ENCODE measurements at regions not wholly inside any gene's neighbourhood (a gene's known extent, or its start where the extent isn't known, plus 50 kb on each side); places are given as distances from the start of the nearest gene placed in this dataset.
A peak's percentile ranks its signal among the peaks of the same experiment; 100 is the strongest.

DNA sequence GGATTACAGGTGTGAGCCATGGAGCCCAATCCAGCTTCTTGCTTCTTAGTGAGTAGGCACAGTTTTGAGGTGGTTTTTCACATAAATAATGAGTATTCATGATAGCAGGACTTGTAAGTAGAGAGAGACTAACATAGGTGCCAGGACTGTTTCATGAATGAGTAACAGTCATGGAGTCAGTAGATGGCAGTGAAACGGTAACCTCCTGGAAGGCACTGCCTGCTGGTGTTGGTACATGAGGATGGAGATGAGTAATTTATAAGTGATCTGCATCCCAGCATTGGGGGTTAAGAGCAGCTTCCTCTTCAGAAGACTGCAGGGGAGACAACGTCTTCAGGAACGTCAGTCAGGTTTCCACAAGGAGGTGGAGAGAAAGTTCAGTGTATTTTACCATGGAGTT is 143.8 kb downstream of the HAUS1 start:
- no peaks in the 10 kb centered on the region for H3K27me3 ChIP-seq (ENCODE audit: control insufficient read depth, insufficient read depth, low read length)
- 93% methylated on average over 3 of the region's 3 CpGs for WGBS (ENCODE audit: insufficient coverage)
- no peak overlapping the region for H3K4me3 ChIP-seq (ENCODE audit: low read length)
- peaks cover 3% of the 10 kb centered on the region for H3K36me3 ChIP-seq (ENCODE audit: control insufficient read depth, insufficient read depth, low read length)
- H3K9me3 ChIP-seq (replicated peaks; ENCODE audit: control insufficient read depth, low read depth, low read length): no peaks in the 10 kb centered on the region
- no peaks in the 10 kb centered on the region for H3K4me1 ChIP-seq (ENCODE audit: control insufficient read depth, insufficient read depth, low read length)
- no peak for DNase-seq
- no peak overlapping the region for H3K27ac ChIP-seq (ENCODE audit: low read length)

DNA sequence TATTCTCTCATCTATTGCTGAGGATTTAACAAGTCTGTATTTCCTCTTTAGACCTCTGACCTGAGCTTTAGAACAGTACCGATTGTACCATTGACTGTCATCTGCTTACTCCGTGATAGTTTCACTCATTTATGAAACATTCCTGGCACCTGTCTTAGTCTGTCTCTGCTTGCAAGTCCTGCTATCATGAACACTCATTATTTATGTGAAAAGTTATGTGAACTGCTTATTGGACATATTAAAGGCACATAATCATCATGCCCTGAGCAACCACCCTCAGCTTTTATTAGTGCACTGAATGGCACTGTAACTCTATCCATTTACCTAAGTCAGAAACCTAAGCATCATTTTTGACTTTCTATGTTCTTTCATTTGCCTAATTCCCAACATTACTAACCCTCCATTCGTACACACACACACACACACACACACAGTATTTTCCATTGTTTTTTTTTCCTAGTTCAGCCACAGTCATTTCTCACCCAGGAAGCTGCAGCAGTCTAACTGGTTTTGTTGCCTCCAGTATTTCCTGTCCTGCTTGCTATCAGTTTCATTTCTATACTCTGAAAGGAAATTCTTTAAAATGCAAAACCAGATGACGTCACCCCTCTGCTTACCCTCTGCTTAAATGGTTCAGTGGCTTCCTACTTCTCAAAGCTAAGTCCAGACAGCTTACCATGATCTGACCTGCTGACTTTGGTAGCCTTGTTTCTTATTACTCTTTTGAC is 146.1 kb downstream of the HAUS1 start:
- DNase-seq: peak; percentile 79
- WGBS (ENCODE audit: insufficient coverage): 34% methylated on average over 3 of the region's 4 CpGs
- H3K36me3 ChIP-seq (ENCODE audit: control insufficient read depth, insufficient read depth, low read length): peaks cover 6% of the 10 kb centered on the region
- no peaks in the 10 kb centered on the region for H3K9me3 ChIP-seq (replicated peaks; ENCODE audit: control insufficient read depth, low read depth, low read length)
- peak overlapping the region; percentile 67 for H3K27ac ChIP-seq (ENCODE audit: low read length)
- H3K4me1 ChIP-seq (ENCODE audit: control insufficient read depth, insufficient read depth, low read length): no peaks in the 10 kb centered on the region
- no peaks in the 10 kb centered on the region for H3K27me3 ChIP-seq (ENCODE audit: control insufficient read depth, insufficient read depth, low read length)
- no peak overlapping the region for H3K4me3 ChIP-seq (ENCODE audit: low read length)

DNA sequence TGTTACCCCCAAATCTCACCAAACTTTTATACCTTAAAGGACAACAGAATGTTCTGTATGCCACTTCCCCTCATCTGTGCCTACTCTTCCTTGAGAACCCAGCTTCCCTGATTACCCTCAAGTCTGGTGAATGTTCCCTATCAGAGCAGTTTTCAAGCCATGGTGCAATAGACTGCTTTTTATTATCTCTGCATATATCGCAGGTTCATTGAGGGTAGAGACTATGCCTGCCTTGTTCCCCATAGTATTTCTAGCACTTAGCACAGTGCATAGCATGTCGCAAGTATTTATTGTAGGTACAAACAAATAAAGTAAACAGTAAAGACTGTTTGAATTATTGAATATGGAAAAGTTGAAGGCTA is 146.6 kb downstream of the HAUS1 start:
- H3K4me3 ChIP-seq (ENCODE audit: low read length): no peak overlapping the region
- DNase-seq: no peak
- H3K27ac ChIP-seq (ENCODE audit: low read length): peak overlapping the region; percentile 67
- H3K9me3 ChIP-seq (replicated peaks; ENCODE audit: control insufficient read depth, low read depth, low read length): no peaks in the 10 kb centered on the region
- WGBS (ENCODE audit: insufficient coverage): no CpG with 5 or more reads among the region's 2 CpGs
- peaks cover 6% of the 10 kb centered on the region for H3K36me3 ChIP-seq (ENCODE audit: control insufficient read depth, insufficient read depth, low read length)
- no peaks in the 10 kb centered on the region for H3K4me1 ChIP-seq (ENCODE audit: control insufficient read depth, insufficient read depth, low read length)
- H3K27me3 ChIP-seq (ENCODE audit: control insufficient read depth, insufficient read depth, low read length): no peaks in the 10 kb centered on the region

DNA sequence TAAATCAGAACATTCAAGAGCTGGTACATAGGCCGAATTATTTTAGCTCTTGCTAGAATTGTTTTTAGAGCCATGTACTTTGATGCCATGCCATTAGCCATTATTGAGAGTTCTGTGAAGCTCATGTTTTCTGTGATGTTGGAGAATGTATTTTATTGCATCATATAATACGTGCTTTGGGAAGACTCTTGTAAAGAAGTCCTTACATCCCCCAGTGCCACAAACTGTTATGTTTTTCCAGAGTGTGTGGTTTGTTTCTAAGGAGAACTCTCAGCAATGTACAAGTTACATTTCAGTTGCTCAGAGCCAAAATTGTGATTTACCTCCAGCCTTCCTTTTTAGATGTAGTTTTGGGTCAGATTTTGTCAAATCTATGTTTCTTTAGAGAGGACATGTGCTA is 148.6 kb downstream of the HAUS1 start:
- H3K27me3 ChIP-seq (ENCODE audit: control insufficient read depth, insufficient read depth, low read length): no peaks in the 10 kb centered on the region
- no CpG with 5 or more reads among the region's 2 CpGs for WGBS (ENCODE audit: insufficient coverage)
- H3K4me3 ChIP-seq (ENCODE audit: low read length): no peak overlapping the region
- H3K4me1 ChIP-seq (ENCODE audit: control insufficient read depth, insufficient read depth, low read length): no peaks in the 10 kb centered on the region
- H3K36me3 ChIP-seq (ENCODE audit: control insufficient read depth, insufficient read depth, low read length): peaks cover 6% of the 10 kb centered on the region
- no peaks in the 10 kb centered on the region for H3K9me3 ChIP-seq (replicated peaks; ENCODE audit: control insufficient read depth, low read depth, low read length)
- no peak overlapping the region for H3K27ac ChIP-seq (ENCODE audit: low read length)
- DNase-seq: peak; percentile 64

DNA sequence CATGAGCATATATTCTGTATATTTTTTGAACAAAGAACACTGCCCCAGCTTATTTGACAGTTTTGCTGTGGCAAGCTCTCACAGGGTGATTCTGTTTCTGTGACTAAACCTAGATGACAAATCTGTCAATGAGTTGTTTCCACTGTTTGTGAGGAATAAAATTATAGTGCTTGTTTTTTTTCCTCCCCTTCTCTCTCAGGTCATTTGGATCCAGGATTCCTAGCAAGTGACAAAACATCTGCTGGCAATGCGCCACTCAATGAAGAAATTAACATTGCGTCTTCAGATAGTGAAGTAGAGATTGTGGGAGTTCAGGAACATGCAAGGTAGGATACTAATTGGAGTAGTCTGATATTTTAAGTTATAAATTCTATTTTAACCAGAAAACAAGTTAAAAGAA is 149.3 kb downstream of the HAUS1 start:
- DNase-seq: peak; percentile 41
- no peak overlapping the region for H3K27ac ChIP-seq (ENCODE audit: low read length)
- H3K36me3 ChIP-seq (ENCODE audit: control insufficient read depth, insufficient read depth, low read length): peaks cover 6% of the 10 kb centered on the region
- no peaks in the 10 kb centered on the region for H3K9me3 ChIP-seq (replicated peaks; ENCODE audit: control insufficient read depth, low read depth, low read length)
- H3K4me3 ChIP-seq (ENCODE audit: low read length): no peak overlapping the region
- H3K27me3 ChIP-seq (ENCODE audit: control insufficient read depth, insufficient read depth, low read length): no peaks in the 10 kb centered on the region
- no CpG with 5 or more reads among the region's 2 CpGs for WGBS (ENCODE audit: insufficient coverage)
- no peaks in the 10 kb centered on the region for H3K4me1 ChIP-seq (ENCODE audit: control insufficient read depth, insufficient read depth, low read length)

DNA sequence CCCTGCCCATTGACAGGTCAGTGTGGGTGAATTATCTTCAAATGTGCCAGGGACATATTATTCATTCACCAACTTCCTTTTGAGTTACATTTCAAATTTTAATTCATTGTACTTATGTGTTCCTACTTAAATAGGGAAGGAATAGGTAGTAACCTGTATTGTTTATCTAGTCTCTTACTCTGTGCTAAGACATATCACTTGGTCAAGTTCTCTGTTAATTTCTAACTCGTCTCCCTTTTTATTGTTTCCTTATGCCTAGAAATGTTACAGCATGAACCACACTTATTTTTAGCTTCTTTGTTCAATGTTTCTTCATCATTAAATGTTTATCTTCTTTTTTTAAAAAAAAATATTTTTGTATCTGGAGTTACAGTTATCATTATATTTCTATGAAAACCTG is 151.9 kb downstream of the HAUS1 start:
- H3K4me1 ChIP-seq (ENCODE audit: control insufficient read depth, insufficient read depth, low read length): no peaks in the 10 kb centered on the region
- no peak for DNase-seq
- no CpG with 5 or more reads among the region's 1 CpG for WGBS (ENCODE audit: insufficient coverage)
- no peak overlapping the region for H3K4me3 ChIP-seq (ENCODE audit: low read length)
- H3K36me3 ChIP-seq (ENCODE audit: control insufficient read depth, insufficient read depth, low read length): peaks cover 3% of the 10 kb centered on the region
- no peak overlapping the region for H3K27ac ChIP-seq (ENCODE audit: low read length)
- H3K9me3 ChIP-seq (replicated peaks; ENCODE audit: control insufficient read depth, low read depth, low read length): no peaks in the 10 kb centered on the region
- H3K27me3 ChIP-seq (ENCODE audit: control insufficient read depth, insufficient read depth, low read length): no peaks in the 10 kb centered on the region

DNA sequence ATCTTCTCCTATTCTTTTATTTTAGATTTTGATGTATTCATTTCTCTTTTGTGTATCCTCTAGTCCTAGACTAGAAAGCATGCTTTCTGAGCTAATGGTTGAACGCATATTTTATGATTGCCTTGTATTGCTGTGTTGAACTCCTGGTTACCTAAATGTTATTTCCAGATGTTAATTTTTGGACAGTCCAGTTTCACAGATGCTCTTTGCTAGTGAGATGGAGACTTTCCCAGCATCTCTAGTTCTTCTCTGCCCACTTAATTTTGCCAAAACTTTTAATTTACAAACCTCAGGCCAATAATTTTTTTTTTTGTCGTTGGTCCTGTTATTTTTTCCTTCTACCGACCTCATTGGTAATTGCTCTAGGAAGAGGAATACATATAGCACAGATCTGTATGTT is 153.2 kb downstream of the HAUS1 start:
- Histone ChIP-seq H3K36me3 (ENCODE audit: control insufficient read depth, insufficient read depth, low read length) (peaks cover 3% of the 10 kb centered on the region), H3K4me1 (ENCODE audit: control insufficient read depth, insufficient read depth, low read length) (no peaks in the 10 kb centered on the region), H3K27ac (ENCODE audit: low read length) (peak overlapping the region; percentile 63), H3K9me3 (replicated peaks; ENCODE audit: control insufficient read depth, low read depth, low read length) (no peaks in the 10 kb centered on the region), H3K27me3 (ENCODE audit: control insufficient read depth, insufficient read depth, low read length) (no peaks in the 10 kb centered on the region), H3K4me3 (ENCODE audit: low read length) (no peak overlapping the region)
- peak; percentile 97 for DNase-seq
- WGBS (ENCODE audit: insufficient coverage): no CpG with 5 or more reads among the region's 3 CpGs

DNA sequence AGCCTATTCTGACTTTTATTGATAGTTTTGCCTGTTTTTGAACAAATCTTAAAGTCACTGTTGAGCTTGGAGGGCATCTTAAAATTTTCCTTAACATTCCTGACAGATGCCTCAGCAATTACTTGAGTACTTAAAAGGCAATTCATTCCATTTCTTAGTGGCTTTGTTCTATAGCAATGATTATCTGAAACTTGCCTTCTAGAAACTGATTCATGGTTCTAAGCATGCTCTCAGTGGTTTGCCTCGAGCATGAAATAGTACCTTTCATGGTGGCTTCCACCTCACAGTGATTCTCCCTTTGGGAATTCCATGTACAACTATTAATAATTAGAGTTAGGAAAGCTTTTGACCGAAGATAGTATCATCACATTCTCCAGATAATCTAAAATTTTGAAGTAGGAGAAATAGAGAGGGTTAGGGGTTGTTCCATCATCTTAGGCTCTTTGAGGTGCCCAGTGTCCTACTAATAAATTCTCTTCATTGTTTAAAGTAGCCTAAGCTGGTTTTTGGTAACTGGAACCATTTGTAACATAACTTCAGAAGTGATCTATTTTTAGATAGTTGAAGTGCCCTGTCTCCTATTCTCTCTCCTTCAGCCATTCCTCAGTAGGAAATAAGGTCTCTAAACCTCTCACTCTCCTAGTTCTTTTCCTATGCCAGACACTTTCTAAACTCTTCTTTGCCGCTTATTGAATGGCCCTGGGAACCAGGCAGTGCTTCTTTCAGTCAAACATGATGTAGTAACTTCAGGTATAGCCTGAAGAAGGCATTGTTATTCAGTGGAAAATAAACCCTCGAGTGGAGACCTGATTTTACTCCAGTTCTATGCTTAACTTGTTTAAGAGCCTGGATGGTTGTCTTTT is 156.1 kb downstream of the HAUS1 start:
- no CpG with 5 or more reads among the region's 4 CpGs for WGBS (ENCODE audit: insufficient coverage)
- DNase-seq: no peak
- Histone ChIP-seq H3K4me1 (ENCODE audit: control insufficient read depth, insufficient read depth, low read length) (peaks cover 2% of the 10 kb centered on the region), H3K27me3 (ENCODE audit: control insufficient read depth, insufficient read depth, low read length) (no peaks in the 10 kb centered on the region), H3K36me3 (ENCODE audit: control insufficient read depth, insufficient read depth, low read length) (peaks cover 5% of the 10 kb centered on the region), H3K4me3 (ENCODE audit: low read length) (no peak overlapping the region), H3K27ac (ENCODE audit: low read length) (no peak overlapping the region), H3K9me3 (replicated peaks; ENCODE audit: control insufficient read depth, low read depth, low read length) (no peaks in the 10 kb centered on the region)

DNA sequence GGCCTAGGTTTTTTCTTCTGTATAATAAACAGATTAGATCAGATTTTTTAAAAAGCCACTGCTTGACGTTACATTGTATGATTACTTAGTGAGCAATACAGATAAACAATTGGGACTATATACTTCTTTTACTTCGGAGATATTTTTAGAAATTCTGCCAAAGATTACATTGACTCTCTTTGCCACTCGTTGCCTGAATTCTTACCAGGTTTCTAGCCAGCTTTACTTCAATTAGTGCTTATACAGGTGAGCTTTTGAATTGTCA is 156.6 kb downstream of the HAUS1 start:
- H3K9me3 ChIP-seq (replicated peaks; ENCODE audit: control insufficient read depth, low read depth, low read length): no peaks in the 10 kb centered on the region
- WGBS (ENCODE audit: insufficient coverage): no CpG with 5 or more reads among the region's 3 CpGs
- DNase-seq: no peak
- H3K4me3 ChIP-seq (ENCODE audit: low read length): no peak overlapping the region
- H3K27me3 ChIP-seq (ENCODE audit: control insufficient read depth, insufficient read depth, low read length): no peaks in the 10 kb centered on the region
- peaks cover 7% of the 10 kb centered on the region for H3K36me3 ChIP-seq (ENCODE audit: control insufficient read depth, insufficient read depth, low read length)
- H3K4me1 ChIP-seq (ENCODE audit: control insufficient read depth, insufficient read depth, low read length): peaks cover 2% of the 10 kb centered on the region
- H3K27ac ChIP-seq (ENCODE audit: low read length): no peak overlapping the region

DNA sequence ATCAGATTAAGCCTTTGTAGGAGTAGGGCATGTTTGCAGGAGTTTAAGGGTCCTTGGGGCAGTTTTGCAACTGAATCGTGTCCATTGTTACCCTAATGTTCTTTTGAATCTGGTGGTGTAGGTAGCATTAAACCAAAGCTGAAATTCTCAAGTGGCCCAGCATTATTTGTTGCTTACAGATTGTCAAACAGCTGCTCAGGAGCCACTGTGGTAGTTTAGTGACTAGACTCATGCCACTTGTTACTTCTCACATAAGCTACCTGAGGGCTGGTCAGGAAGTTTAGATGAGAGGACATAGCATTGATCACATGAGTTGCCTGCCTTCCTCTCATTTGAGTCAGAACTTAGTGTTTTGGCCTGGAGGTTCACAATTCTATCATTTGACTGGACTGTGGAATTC is 157.6 kb downstream of the HAUS1 start:
- Histone ChIP-seq H3K27me3 (ENCODE audit: control insufficient read depth, insufficient read depth, low read length) (no peaks in the 10 kb centered on the region), H3K36me3 (ENCODE audit: control insufficient read depth, insufficient read depth, low read length) (peaks cover 7% of the 10 kb centered on the region), H3K9me3 (replicated peaks; ENCODE audit: control insufficient read depth, low read depth, low read length) (no peaks in the 10 kb centered on the region), H3K4me3 (ENCODE audit: low read length) (no peak overlapping the region), H3K4me1 (ENCODE audit: control insufficient read depth, insufficient read depth, low read length) (peaks cover 2% of the 10 kb centered on the region), H3K27ac (ENCODE audit: low read length) (no peak overlapping the region)
- DNase-seq: no peak
- no CpG with 5 or more reads among the region's 1 CpG for WGBS (ENCODE audit: insufficient coverage)

Measured in muscle of leg (tissue), 3 donors.